Bronchial epithelial cell (primary cell): ENCODE measurements at regions not wholly inside any gene's neighbourhood (a gene's known extent, or its start where the extent isn't known, plus 50 kb on each side); places are given as distances from the start of the nearest gene placed in this dataset.

Experiments used
- DNase-seq: peaks from one replicate; pipeline ENCODE4 v3.0.0-alpha.2; 2010; ENCODE audit warnings: low read depth
- FAIRE-seq: peaks from 2 replicates; lab custom pipeline; 2011; peaks lifted over from hg19 to GRCh38; lab: Jason Lieb, UNC
- H3K27me3 ChIP-seq: 2 replicates; pipeline ENCODE4 v1.5.1; 2011; ENCODE audit warnings: low read length; ENCODE audit not compliant: control insufficient read depth, insufficient read depth
- H3K36me3 ChIP-seq: 2 replicates; pipeline ENCODE4 v1.5.1; 2011; ENCODE audit warnings: low read length; ENCODE audit not compliant: control insufficient read depth, insufficient read depth
- H3K4me3 ChIP-seq: 2 replicates; pipeline ENCODE4 v1.5.1; 2011; ENCODE audit warnings: mild to moderate bottlenecking, low read depth, low read length, control low read depth
- CTCF ChIP-seq: IDR thresholded peaks from 2 replicates; pipeline ENCODE4 v1.5.1; 2011; ENCODE audit warnings: mild to moderate bottlenecking, moderate library complexity, low read length, control low read depth, inconsistent platforms; ENCODE audit not compliant: insufficient read depth, severe bottlenecking

GRCh38 chr4:53783208-53783859 lies 192.0 kb upstream of the LNX1 start:
- no peak for TF ChIP-seq CTCF
- DNase-seq (no peak), FAIRE-seq (no peak)
- peaks cover 2% of the 10 kb centered on the region for H3K27me3 ChIP-seq
- no peak overlapping the region for H3K4me3 ChIP-seq
- H3K36me3 ChIP-seq, result no peaks in the 10 kb centered on the region

- H3K36me3 ChIP-seq, result no peaks in the 10 kb centered on the region
- H3K27me3 ChIP-seq, result peaks cover 2% of the 10 kb centered on the region
- no peak for DNase-seq
- TF ChIP-seq CTCF, result no peak
- no peak for FAIRE-seq
- no peak overlapping the region for H3K4me3 ChIP-seq
These were observed 191.2 kb upstream of the LNX1 start for GRCh38 chr4:53782458-53782845.

- DNase-seq, result peak; percentile 85
- H3K27me3 ChIP-seq, result no peaks in the 10 kb centered on the region
- no peaks in the 10 kb centered on the region for H3K36me3 ChIP-seq
- H3K4me3 ChIP-seq, result no peak overlapping the region
- FAIRE-seq, result no peak
- no peak for TF ChIP-seq CTCF
These were observed 190.6 kb upstream of the LNX1 start for GRCh38 chr4:53781629-53782457.

GRCh38 chr4:53780736-53781400 lies 189.6 kb upstream of the LNX1 start:
- TF ChIP-seq CTCF, result no peak
- no peak for FAIRE-seq
- no peak for DNase-seq
- Histone ChIP-seq H3K4me3 (no peak overlapping the region), H3K27me3 (no peaks in the 10 kb centered on the region), H3K36me3 (no peaks in the 10 kb centered on the region)

GRCh38 chr4:53779025-53779424 lies 187.7 kb upstream of the LNX1 start:
- Histone ChIP-seq H3K4me3 (no peak overlapping the region), H3K27me3 (no peaks in the 10 kb centered on the region), H3K36me3 (no peaks in the 10 kb centered on the region)
- DNase-seq (no peak), FAIRE-seq (no peak)
- no peak for TF ChIP-seq CTCF
